ENCODE measurements at regions not wholly inside any gene's neighbourhood (a gene's known extent, or its start where the extent isn't known, plus 50 kb on each side); places are given as distances from the start of the nearest gene placed in this dataset.

GRCh38 chr12:46493150-46493833 lies 120.7 kb upstream of the SLC38A2 start:
- TF ChIP-seq EZH2 (IDR thresholded peaks at IDR 0.05; ENCODE audit: borderline replicate concordance, low read depth, low read length, poor library complexity, severe bottlenecking), result no peak
- TF ChIP-seq CTCF (conservative IDR thresholded peaks at IDR 0.05; ENCODE audit: low read depth, low read length), result no peak
- no TSS peak for BruUV-seq (replicated peaks)
- Histone ChIP-seq H3K27me3 (replicated peaks; ENCODE audit: insufficient read depth, low read depth, low read length, poor library complexity) (no peaks in the 10 kb centered on the region), H3K4me1 (ENCODE audit: insufficient read depth, low read length, poor library complexity, severe bottlenecking) (peaks cover 9% of the 10 kb centered on the region), H3K4me3 (ENCODE audit: low read depth, low read length, poor library complexity, severe bottlenecking) (no peak overlapping the region), H3K27ac (ENCODE audit: low read depth, low read length, poor library complexity, severe bottlenecking) (no peak overlapping the region), H3K36me3 (ENCODE audit: insufficient read depth, low read length, poor library complexity, severe bottlenecking) (no peaks in the 10 kb centered on the region), H3K9me3 (ENCODE audit: low read depth, low read length, poor library complexity, severe bottlenecking) (no peaks in the 10 kb centered on the region)
- intact Hi-C loops (cut with micrococcal nuclease; ENCODE audit: unreplicated experiment), result no loop called here
- CTCF ChIA-PET, result no interaction called here
- DNase-seq (ENCODE audit: low spot score), result no peak
- POLR2A ChIA-PET (ENCODE audit: low non-redundant PET), result no interaction called here

GRCh38 chr12:46492471-46493085 lies 120.0 kb upstream of the SLC38A2 start:
- DNase-seq (ENCODE audit: low spot score), result no peak

GRCh38 chr12:46491548-46491947 lies 119.0 kb upstream of the SLC38A2 start:
- H3K27ac ChIP-seq (ENCODE audit: low read depth, low read length, poor library complexity, severe bottlenecking), result no peak overlapping the region
- no peak overlapping the region for H3K4me3 ChIP-seq (ENCODE audit: low read depth, low read length, poor library complexity, severe bottlenecking)
- H3K4me1 ChIP-seq (ENCODE audit: insufficient read depth, low read length, poor library complexity, severe bottlenecking), result peaks cover 9% of the 10 kb centered on the region
- DNase-seq (ENCODE audit: low spot score), result no peak
- no peak for TF ChIP-seq CTCF (conservative IDR thresholded peaks at IDR 0.05; ENCODE audit: low read depth, low read length)
- no peak for TF ChIP-seq EZH2 (IDR thresholded peaks at IDR 0.05; ENCODE audit: borderline replicate concordance, low read depth, low read length, poor library complexity, severe bottlenecking)
- intact Hi-C loops (cut with micrococcal nuclease; ENCODE audit: unreplicated experiment), result no loop called here
- ChIA-PET POLR2A (ENCODE audit: low non-redundant PET) (no interaction called here), CTCF (no interaction called here)
- no peaks in the 10 kb centered on the region for H3K36me3 ChIP-seq (ENCODE audit: insufficient read depth, low read length, poor library complexity, severe bottlenecking)
- BruUV-seq (replicated peaks), result no TSS peak
- H3K9me3 ChIP-seq (ENCODE audit: low read depth, low read length, poor library complexity, severe bottlenecking), result no peaks in the 10 kb centered on the region
- H3K27me3 ChIP-seq (replicated peaks; ENCODE audit: insufficient read depth, low read depth, low read length, poor library complexity), result no peaks in the 10 kb centered on the region

More at GRCh38 chr12:46492471-46493085, 120.0 kb upstream of the SLC38A2 start:
- intact Hi-C loops (cut with micrococcal nuclease; ENCODE audit: unreplicated experiment), result no loop called here
- H3K27ac ChIP-seq (ENCODE audit: low read depth, low read length, poor library complexity, severe bottlenecking), result no peak overlapping the region
- no peaks in the 10 kb centered on the region for H3K36me3 ChIP-seq (ENCODE audit: insufficient read depth, low read length, poor library complexity, severe bottlenecking)
- peaks cover 9% of the 10 kb centered on the region for H3K4me1 ChIP-seq (ENCODE audit: insufficient read depth, low read length, poor library complexity, severe bottlenecking)
- no peaks in the 10 kb centered on the region for H3K27me3 ChIP-seq (replicated peaks; ENCODE audit: insufficient read depth, low read depth, low read length, poor library complexity)
- no TSS peak for BruUV-seq (replicated peaks)
- ChIA-PET POLR2A (ENCODE audit: low non-redundant PET) (no interaction called here), CTCF (interaction anchor here (0.6 kb wide), 1 partner anchor 1161 kb away, joined by 4 read pairs; no protein-coding TSS in a partner anchor)
- TF ChIP-seq CTCF (conservative IDR thresholded peaks at IDR 0.05; ENCODE audit: low read depth, low read length) (no peak), EZH2 (IDR thresholded peaks at IDR 0.05; ENCODE audit: borderline replicate concordance, low read depth, low read length, poor library complexity, severe bottlenecking) (no peak)
- no peaks in the 10 kb centered on the region for H3K9me3 ChIP-seq (ENCODE audit: low read depth, low read length, poor library complexity, severe bottlenecking)
- H3K4me3 ChIP-seq (ENCODE audit: low read depth, low read length, poor library complexity, severe bottlenecking), result no peak overlapping the region
